Left forelimb (tissue), 1 donor: ENCODE measurements at regions not wholly inside any gene's neighbourhood (a gene's known extent, or its start where the extent isn't known, plus 50 kb on each side); places are given as distances from the start of the nearest gene placed in this dataset.

Source experiments
- DNase-seq: peaks from one replicate; pipeline ENCODE4 v3.0.0-alpha.2; 2018; ENCODE audit warnings: low spot score

DNA sequence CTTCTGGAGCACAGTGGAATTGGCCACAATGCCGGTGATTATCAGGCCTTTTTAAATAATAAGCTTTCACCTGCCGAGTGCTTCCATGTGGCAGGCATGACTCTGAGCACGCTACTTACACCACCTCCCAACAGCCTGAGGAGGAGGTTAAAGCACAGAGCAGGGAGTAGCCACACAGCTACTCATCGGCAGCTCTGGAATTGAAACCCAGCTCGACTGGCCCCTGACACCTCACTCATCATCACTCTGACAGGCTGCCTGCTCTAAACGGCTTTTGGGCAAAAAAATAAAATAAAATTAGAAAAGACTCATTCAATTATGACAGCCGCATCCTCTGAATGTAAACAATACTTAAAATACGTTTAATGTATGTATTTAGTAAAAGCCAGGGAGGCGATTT, 326.4 kb upstream of the NOCT start:
- no peak for DNase-seq

DNA sequence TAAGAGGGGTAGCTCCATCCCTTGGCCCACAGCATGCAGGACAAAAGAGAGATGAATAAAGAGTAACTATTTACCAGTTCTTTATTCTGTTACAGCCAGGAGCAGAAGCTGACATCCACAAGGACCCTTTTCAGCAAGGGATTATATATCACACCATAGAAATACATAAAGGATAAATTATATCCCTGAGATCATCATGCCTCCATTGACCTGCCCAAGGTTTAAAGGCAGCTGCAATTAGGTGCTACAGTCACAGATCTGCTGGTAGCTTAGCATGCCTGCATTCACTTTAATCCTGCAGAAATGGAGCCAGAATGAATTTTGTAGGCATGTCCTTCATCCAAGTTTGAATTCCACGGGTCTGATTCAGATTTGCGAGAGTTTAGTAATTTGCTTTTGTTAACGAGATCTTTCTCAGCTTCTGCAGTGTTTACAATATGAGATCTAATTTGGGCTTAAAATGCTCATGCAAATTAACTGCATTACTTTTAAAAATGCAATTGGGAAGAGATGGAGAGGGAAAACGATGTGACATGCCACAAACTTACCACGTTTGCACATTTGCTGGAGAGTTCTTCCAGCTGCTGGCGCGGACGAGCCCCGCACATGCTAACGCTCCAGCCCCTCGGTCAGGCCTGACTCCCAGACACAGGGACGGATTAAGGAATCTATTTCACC, 327.0 kb upstream of the NOCT start:
- DNase-seq = no peak

GRCh38 chr4:138686106-138686835, 329.3 kb upstream of the NOCT start:
- no peak for DNase-seq

GRCh38 chr4:138685316-138685715, 330.3 kb upstream of the NOCT start:
- DNase-seq = no peak

GRCh38 chr4:138680989-138681604, 334.5 kb upstream of the NOCT start:
- DNase-seq = peak; percentile 85

DNA sequence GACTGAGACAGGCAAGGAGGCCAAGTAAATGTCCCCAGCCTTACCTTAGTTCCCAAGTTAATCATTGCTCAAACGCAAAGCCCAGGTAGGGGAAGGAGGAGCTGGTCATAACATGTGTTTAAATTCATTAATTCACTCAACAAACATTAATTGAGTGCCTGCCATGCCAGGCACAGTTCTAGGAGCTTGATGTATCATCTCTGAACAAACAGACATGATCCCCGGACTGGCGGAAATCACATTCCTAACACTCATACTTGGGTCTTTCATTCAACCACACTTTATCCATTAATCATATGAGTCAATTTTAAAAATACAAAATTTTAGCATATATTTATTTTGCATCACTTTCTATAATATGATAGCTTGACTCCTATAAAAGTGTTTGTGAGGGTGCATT, 335.3 kb upstream of the NOCT start:
- DNase-seq = no peak

DNA sequence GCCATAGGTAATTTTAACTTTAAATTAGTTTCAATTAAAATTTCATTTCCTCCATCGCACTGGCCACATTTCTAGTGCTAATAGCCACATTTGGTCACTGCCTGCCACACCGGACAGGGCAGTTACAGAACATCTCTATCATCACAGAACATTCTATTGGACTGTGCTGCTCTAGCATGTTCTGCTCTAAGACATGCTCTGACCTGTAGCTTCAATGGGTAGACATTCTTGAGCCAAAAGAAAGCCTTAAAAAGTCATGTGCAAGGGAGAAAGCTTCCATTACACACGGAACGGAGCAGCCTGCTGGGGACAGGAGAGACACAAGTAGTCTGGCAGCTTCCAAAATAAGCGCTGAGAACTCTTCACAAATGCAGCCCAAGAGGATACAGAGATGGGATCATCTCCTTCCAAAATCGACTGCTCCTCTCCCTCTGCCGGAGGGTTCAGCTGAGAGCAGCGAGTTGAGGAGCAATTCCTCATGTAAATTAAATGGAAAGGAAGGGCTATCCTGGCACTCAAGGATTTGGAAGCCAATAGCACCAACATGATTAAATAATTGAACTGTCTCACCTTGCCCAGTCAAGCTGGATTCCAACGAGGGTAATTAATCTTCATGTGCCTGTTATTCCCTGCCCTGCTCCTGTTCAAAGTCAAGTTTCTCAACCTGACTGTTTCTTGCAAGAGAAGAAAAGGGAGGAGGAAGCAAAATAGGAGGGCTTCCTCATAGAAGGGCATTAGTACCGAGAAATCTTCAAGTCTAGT, 336.4 kb upstream of the NOCT start:
- DNase-seq = no peak

DNA sequence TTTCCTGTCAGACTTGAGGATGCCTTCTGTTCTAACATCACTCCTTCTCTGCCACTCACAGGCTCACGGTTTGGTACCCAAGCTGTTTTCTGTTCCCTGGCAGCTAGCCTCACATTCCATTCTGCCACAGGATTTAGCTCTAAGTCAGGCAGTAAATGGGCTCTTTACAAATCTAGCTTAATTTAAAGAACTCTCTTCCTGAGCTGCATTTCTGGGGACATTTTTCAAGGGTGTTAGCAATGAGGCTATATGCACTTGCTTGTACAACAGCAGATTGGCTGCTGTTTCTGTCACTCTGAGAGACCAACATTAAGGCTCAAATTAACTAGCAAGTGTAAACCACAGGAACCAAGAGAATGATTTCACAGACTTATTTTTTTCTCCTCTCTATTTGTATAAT, 337.8 kb upstream of the NOCT start:
- no peak for DNase-seq

DNA sequence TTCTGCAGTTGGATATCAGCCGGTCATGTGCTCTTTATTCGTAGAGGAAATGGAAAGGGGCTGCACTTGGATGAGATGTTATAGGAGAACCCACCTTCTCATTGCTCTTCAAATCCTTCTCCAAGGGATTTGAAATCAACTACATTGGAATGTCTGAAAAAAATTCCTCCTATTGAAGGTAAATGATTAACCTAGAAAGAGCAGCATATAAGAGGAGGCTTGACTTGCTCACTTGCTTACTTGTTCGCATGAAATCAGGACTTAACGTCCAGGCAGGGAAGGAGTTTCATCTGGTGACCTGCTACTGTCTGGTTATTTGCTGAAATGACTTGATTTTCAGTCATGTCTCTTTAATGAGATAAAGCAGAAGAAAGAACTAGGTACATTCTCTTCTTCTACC, 338.4 kb upstream of the NOCT start:
- DNase-seq = no peak

DNA sequence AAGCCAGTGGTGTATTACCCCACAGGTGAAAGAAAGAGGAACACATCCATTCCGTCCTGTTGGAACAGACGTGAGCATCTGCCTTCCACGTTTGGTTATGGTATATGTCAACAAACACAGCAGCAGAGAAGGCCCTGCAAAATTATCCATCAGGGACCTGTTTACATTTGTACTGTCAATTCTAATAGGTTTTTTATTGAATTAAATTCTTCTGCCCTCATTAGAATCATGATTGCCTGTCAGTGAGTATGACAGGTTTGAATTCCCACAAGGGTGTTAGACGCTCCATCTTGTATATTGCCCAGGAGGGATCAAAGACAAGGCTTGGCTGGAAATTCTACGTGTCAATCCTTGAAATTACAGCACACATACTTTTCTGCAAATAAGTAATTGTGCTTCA, 339.9 kb upstream of the NOCT start:
- DNase-seq = no peak

- DNase-seq = no peak
Measured at GRCh38 chr4:138674209-138674608, 341.4 kb upstream of the NOCT start.

- no peak for DNase-seq
Measured at GRCh38 chr4:138673053-138673452, 342.5 kb upstream of the NOCT start.

DNA sequence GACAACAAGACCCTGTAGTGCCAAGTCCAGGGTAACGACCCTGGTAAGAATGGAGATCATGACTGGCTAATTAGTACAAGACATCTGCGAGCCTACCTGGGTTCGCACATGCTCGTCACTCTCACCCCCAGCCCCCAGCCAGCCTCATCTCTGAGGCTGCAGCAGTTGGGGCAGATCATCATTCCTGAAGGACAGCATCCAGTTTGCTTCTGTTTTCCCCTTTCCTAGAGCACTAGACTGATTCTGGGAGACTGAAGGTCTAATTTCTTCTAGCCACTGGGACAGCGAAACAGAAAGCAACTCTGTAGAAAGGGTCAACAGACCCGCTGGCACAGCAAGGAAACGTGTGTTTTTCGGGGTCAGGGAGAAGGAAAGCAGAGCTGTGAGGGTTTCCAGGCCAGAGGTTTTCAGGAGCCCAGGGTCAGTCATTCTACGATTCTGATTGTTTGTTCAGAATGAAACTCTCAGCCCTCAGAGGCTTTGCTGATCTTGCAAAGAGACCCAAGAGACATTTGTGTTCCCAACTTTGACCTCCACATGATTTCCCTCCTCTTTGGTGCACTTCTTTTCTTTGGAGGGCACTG, 343.1 kb upstream of the NOCT start:
- DNase-seq = no peak

- no peak for DNase-seq
Measured at GRCh38 chr4:138671606-138672084, 343.9 kb upstream of the NOCT start.

DNA sequence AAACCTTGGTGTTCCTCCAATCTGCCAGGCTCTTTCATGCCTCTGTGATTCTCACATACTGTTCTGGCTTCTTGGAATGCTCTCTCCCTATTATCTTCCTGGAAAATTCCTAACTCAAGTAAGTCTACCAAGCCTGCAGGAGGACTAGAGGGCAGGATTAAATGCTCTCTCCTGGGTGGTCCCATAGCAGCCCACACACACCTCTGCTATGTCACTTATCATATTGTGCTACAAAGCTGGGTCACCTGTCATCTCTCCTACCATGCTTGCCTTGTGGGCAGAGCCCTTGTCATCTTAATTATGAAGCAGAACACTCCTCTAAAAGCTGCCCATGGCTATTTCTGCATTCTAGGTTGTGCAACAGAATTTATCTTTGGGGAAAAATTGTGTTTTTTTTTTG, 344.5 kb upstream of the NOCT start:
- no peak for DNase-seq

- DNase-seq = no peak
Measured at GRCh38 chr4:138670681-138671080, 344.9 kb upstream of the NOCT start.

DNA sequence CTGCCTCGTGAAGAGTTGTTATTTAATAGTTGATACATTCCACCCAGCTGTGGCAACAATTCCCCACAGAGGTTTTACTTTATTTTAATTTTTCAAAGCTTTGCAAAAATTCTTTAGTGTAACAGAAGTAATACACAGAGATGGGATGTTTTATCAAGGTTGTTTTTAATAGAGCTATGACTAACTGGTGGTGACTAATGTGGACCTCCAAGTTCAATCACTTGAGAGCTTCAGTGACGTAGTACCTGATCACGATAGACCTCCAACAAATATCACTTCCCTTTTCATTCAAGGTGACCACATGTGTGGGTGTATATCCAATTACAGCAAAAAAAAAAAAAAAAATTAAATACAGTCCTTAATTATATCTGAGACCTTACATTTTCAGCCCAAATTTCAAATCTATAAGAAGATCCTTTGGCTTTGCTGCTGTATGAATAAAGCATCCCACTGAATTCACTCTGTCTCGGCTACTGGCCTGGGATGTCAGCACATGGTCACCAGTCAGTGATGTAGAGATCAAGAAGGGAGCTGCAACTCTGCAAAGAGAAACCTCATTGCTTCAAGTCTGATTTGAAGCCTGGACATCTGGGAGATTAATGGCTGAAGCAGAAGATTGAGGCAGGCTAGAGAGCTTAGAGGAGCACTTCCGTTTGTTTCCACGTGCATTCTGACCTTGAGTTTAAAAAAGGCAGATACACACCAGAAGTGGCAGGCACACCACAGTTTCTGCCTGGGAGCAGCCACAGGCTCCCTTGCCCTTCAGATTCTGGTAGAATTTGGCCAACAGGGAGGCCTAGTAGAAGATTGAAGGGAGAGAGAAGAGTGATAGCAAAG, 345.9 kb upstream of the NOCT start:
- no peak for DNase-seq

DNA sequence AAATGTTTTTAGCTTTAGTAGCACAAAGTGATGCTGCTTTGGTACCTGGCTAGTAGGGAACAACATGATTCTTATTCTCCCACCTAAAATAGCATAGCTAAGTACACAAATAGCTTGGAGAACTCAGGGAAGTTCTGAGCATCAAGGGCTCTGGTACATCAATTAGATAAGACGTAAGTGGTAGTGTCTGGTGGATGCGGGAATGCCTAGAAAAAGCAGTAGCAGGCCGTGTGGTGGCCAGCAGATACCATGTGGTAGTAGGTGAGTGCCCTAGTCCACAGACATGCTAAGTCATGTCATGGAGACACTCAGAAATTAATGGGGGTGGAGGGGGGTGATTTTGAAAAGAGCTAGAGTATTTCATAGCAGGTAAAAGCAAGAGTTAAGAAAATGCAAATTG, 347.3 kb upstream of the NOCT start:
- no peak for DNase-seq

DNA sequence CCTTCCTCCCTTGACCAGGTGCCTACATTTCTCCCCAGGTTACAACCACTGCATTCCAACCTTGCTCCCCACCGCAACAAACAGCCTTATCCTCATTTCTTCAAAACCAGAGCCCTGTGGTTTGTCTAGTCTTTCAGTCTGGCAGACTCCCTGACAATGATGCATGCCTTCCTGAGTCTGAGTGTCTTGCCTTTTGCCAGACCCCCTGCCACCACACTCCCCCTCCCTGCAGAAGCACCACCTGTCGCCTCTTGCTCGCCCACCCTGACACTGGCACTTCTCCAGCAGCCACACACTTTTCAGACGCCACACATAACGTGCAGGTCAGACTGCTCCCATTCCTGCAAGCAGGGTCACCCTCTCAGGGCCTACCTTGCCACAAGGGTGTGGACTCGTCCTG, 349.2 kb upstream of the NOCT start:
- DNase-seq = no peak

GRCh38 chr4:138665851-138666250, 349.7 kb upstream of the NOCT start:
- no peak for DNase-seq

DNA sequence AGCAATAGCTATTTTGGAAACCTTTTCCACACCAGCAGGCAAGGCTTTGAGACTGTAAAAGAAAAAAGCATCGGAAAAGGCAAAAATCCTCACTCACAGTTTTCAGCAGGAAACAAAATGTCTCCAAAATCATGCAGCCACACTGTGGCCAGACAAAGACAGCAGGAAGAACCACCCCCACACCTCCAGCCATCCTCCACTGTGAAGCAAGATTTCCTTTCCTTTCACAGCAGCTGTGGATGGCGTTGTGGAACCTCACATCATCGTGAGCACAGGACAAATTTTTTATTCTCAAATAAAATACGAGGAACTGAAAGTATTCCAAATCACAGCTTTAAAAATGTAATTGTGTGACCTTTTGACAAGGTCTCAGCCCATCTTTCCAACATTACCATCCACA, 351.7 kb upstream of the NOCT start:
- no peak for DNase-seq
